GM18873 (cell line): ENCODE measurements at regions not wholly inside any gene's neighbourhood (a gene's known extent, or its start where the extent isn't known, plus 50 kb on each side); places are given as distances from the start of the nearest gene placed in this dataset.

Experiments
- ATAC-seq: cut with Tn5 transposase; IDR thresholded peaks from one replicate; pipeline ENCODE4 v1.9.1; 2021; ENCODE audit warnings: mild to moderate bottlenecking, moderate library complexity, moderate number of reproducible peaks; ENCODE audit not compliant: unreplicated experiment, low FRiP score

- peak; percentile 47 for ATAC-seq
Measured at GRCh38 chr14:60349663-60350365, 100.8 kb downstream of the PPM1A start.

- no peak for ATAC-seq
Measured at GRCh38 chr14:60350366-60350720, 101.3 kb downstream of the PPM1A start.

GRCh38 chr14:60353420-60353819 lies 104.4 kb downstream of the PPM1A start:
- ATAC-seq: no peak

GRCh38 chr14:60355768-60356167 lies 106.7 kb downstream of the PPM1A start:
- no peak for ATAC-seq

- ATAC-seq: no peak
Measured at GRCh38 chr14:60356386-60356785, 107.4 kb downstream of the PPM1A start.

- ATAC-seq: no peak
Measured at GRCh38 chr14:60356906-60357550, 108.0 kb downstream of the PPM1A start.

- ATAC-seq: no peak
Measured at GRCh38 chr14:60357551-60358149, 108.6 kb downstream of the PPM1A start.

GRCh38 chr14:60363275-60363674 lies 114.3 kb downstream of the PPM1A start:
- ATAC-seq: no peak

GRCh38 chr14:60363687-60364086 lies 114.7 kb downstream of the PPM1A start:
- ATAC-seq: no peak

- ATAC-seq: no peak
Measured at GRCh38 chr14:60381909-60382308, 104.0 kb downstream of the C14orf39 start.
